Right lobe of liver (tissue), 4 donors: ENCODE measurements at regions not wholly inside any gene's neighbourhood (a gene's known extent, or its start where the extent isn't known, plus 50 kb on each side); places are given as distances from the start of the nearest gene placed in this dataset.

Source experiments
- POLR2A ChIP-seq: fragments of 450-650 bp; IDR thresholded peaks from one replicate; pipeline ENCODE4 v1.6.1; 2017; ENCODE audit warnings: antibody characterized with exemption, mild to moderate bottlenecking
- TF ChIP-seq, protein P1 (sequence below), 4 donors: fragments of 200-600 bp in 3 of 4; fragments of 450-650 bp in 1 of 4; IDR thresholded peaks; one replicate each; pipeline versions ENCODE4 v1.5.1 to v1.8.0; 2016 to 2022; ENCODE audit warnings: antibody characterized with exemption in 4 of 4, mild to moderate bottlenecking in 2 of 4
- donor health status: DM: no; HTN: no; CAD: no.
- donor health status: DM: no; HTN: no; CAD: no.
- donor health status: DM: no; HTN: yes; CAD: no.

DNA sequence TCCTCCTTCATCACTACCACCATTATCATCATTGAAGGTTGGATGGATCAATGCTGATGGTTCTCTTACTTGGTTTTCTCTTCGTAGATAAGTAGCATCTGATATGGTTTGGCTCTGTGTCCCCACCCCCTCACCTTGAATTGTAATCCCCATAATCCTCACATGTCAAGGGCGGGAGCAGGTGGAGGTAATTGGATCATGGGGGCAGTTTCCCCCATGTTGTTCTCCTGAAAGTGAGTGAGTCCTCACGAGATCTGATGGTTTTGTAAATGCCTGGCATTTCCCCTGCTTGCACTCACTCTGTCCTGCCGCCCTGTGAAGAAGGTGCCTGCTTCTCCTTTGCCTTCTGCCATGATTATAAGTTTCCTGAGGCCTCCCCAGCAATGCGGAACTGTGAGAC is 172.4 kb upstream of the PWP1 start:
- TF ChIP-seq, protein P1, sequence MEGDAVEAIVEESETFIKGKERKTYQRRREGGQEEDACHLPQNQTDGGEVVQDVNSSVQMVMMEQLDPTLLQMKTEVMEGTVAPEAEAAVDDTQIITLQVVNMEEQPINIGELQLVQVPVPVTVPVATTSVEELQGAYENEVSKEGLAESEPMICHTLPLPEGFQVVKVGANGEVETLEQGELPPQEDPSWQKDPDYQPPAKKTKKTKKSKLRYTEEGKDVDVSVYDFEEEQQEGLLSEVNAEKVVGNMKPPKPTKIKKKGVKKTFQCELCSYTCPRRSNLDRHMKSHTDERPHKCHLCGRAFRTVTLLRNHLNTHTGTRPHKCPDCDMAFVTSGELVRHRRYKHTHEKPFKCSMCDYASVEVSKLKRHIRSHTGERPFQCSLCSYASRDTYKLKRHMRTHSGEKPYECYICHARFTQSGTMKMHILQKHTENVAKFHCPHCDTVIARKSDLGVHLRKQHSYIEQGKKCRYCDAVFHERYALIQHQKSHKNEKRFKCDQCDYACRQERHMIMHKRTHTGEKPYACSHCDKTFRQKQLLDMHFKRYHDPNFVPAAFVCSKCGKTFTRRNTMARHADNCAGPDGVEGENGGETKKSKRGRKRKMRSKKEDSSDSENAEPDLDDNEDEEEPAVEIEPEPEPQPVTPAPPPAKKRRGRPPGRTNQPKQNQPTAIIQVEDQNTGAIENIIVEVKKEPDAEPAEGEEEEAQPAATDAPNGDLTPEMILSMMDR (IDR thresholded peaks at IDR 0.05) = no peak
- TF ChIP-seq POLR2A = no peak
